ENCODE measurements at regions not wholly inside any gene's neighbourhood (a gene's known extent, or its start where the extent isn't known, plus 50 kb on each side); places are given as distances from the start of the nearest gene placed in this dataset.

GRCh38 chr3:39751286-39751685 is 58.1 kb upstream of the MYRIP start:
- no peak for DNase-seq

GRCh38 chr3:39752019-39752637 is 57.3 kb upstream of the MYRIP start:
- DNase-seq: no peak

GRCh38 chr3:39752751-39753150 is 56.7 kb upstream of the MYRIP start:
- no peak for DNase-seq

- DNase-seq: peak; percentile 84
Measured at GRCh38 chr3:39753391-39753790, 56.0 kb upstream of the MYRIP start.

- DNase-seq: no peak
Measured at GRCh38 chr3:39754549-39754948, 54.9 kb upstream of the MYRIP start.

- no peak for DNase-seq
Measured at GRCh38 chr3:39755100-39755499, 54.3 kb upstream of the MYRIP start.

GRCh38 chr3:39757307-39757706 is 52.1 kb upstream of the MYRIP start:
- no peak for DNase-seq

All from NCI-H524 treated with DMSO at 0.1 percent for 48 hours (cell line).